Activated CD4-positive, alpha-beta T cell treated with anti-CD3 and anti-CD28 coated beads, Interleukin-2, amount 50 U/mL, for 24 hours (primary cell): ENCODE measurements at regions not wholly inside any gene's neighbourhood (a gene's known extent, or its start where the extent isn't known, plus 50 kb on each side); places are given as distances from the start of the nearest gene placed in this dataset.

Source experiments
- DNase-seq, 2 donors: peaks; one replicate each; pipeline ENCODE4 v3.0.0-alpha.2; 2020; ENCODE audit warnings: low read depth in 1 of 2, low spot score in 1 of 2

DNA sequence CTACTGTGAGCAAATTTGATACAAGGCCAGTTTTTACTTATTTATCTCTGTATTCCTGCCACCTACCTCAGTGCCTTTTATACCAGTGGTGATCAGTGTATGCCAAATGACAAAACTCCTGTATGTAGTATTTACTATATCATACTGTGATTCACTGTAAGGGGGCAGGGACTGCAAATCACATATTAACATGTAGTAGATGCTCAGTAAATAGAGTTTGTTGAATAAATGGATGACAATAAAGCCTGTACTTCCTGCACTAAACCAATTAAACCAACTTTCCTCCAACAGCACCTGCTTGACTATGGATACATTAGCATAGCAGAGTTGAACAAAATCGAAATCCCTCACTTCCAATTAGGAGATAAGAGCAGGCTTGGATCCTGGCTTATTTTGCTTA, 73.3 kb upstream of the C1orf87 start:
- no peak for DNase-seq

DNA sequence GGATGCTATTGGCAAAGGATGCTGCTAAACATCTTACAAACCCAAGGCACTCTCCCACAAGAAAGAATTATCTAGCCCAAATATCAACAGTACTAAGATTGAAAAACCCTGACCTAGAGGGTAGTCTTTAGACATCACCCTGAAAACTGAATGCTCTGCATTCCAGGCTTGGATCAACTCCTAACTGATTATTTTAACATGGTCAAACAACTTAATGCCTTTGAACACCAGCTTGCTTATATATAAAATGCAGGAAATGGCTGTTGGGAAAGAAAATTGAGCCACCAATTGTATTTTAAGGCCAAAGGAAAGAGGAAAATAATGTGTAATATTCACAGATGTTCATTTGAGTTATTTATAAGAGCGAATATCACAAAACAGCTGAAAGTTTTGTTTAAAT, 72.2 kb upstream of the C1orf87 start:
- no peak for DNase-seq

- no peak for DNase-seq
These were observed 68.2 kb upstream of the C1orf87 start for GRCh38 chr1:60141743-60142142.

- DNase-seq: no peak
These were observed 67.7 kb upstream of the C1orf87 start for GRCh38 chr1:60141276-60141675.

DNA sequence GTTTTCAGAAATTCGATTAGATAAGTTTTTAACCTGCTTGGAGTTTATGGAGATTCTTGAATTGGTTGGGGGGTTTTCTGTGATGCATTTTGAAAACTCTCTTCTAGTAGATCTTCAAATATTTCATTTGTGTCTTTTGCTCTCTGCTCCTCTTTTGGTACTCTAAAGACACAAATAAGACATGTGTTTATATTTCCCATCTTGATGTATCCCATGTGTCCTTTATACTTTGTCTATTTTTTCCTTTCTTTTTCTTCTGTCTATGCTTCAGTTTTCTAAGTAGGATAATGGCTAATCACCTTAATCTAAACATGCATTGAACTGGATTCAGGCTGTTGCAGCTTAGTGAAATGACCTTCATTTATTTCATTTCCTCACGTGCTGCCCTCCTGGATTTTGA, 63.8 kb upstream of the C1orf87 start:
- no peak for DNase-seq

- DNase-seq: no peak
These were observed 62.8 kb upstream of the C1orf87 start for GRCh38 chr1:60136395-60136794.

- DNase-seq: no peak
These were observed 61.1 kb upstream of the C1orf87 start for GRCh38 chr1:60134716-60135115.

DNA sequence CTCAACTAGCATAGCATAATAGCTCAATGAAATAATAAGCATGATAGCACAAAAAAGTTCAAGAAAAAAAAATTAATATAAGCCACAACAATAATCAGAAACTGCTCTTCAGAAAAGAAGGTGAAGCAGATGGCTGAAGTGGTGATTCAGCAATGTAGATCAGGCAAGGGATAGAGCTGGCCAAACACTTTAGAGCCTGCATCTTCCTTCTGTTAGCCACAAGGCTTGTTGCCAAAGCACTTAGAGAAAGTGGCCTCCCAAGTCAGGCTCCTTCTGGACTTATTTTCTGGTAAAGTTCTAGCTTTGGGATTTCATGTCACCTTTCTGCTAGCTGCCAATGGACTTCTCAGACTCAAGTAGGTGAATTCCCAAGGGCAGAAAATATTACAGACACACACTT, 60.3 kb upstream of the C1orf87 start:
- DNase-seq: no peak

DNA sequence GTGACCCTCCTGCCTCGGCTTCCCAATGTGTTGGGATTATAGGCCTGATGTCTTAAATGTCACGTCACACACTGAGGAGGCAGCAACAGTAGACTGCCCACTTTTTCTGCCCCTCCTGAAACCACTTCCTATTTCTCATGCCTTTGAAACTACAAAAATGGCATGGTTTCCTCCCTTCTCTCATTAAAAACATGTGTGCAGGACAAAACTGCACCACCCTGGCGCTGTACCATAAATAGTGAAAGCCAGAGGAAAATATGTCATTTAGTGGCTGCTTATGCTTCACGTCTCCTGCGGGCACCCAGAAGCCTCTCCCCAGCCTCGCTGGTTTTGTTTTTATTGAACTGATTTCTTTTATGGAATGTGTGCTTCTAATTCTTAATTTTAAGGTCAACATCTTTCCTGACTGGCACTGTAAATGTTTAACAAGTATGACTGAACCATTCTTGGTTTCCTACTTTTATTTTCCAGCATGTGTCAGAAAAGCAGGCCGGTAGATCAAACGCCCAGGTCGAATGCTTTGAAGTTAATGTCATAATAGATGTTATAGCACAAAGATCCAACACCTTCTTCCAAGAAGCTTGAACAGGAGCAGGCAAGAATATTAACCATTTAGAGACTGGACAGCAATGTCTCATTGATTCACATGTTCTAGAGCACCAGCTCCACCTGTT, 59.6 kb upstream of the C1orf87 start:
- no peak for DNase-seq

- DNase-seq: no peak
These were observed 58.5 kb upstream of the C1orf87 start for GRCh38 chr1:60132108-60132507.

DNA sequence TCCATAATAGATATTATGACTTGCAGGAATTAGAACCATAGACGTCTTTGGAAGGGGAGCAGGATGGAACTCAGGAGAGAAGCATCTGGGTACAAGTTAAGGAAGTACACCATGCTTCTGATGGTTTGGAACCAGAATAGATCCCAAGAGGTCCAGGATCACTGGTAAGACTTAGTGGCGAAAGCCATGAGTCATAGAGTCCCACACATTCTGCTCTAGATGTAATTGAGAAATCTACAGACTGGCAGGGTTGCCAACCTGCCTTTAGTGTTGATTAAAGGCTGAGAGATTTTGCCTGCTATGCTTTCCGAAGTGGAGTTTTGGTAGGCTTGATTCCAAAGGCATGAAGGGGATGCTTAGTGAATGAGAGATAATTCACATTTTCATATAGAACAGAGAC, 57.1 kb upstream of the C1orf87 start:
- DNase-seq: no peak

GRCh38 chr1:60129911-60130310, 56.3 kb upstream of the C1orf87 start:
- DNase-seq: no peak

DNA sequence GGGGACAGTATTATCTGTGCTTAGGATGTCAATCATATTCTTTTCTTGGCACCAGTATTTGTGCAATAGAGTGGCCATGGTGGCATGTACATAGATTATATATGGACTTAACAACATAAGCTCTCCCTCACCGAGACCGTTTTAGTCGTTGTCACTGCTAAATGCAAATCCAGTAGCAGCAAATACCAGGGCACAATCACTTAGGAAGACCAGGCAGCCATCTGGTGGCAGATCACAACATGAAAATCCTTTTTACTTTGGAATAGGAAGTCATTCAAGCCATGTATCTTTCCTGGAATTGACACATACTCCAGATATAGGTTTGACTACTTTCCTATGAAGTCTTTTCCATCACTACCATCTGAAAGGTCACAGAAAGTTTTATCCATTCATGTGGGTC, 53.2 kb upstream of the C1orf87 start:
- DNase-seq: no peak
